Gastroesophageal sphincter (tissue), 4 donors: ENCODE measurements at regions not wholly inside any gene's neighbourhood (a gene's known extent, or its start where the extent isn't known, plus 50 kb on each side); places are given as distances from the start of the nearest gene placed in this dataset.
"Not testable (repeated sequence)": the region's sequence is repeated elsewhere in the genome, so short reads cannot be mapped to it uniquely, and the experiment has no call there.

Source experiments
- ATAC-seq: fragments of 150-250 bp; one replicate; pipeline ENCODE4 v1.9.1; 2016; ENCODE audit warnings: mild to moderate bottlenecking, moderate library complexity
- H3K27ac ChIP-seq, 4 donors: fragments of 200-600 bp; sonication (generic) in 3 of 4; 1 replicate in 3 of 4; 2 replicates in 1 of 4; pipeline ENCODE4 v1.5.1; 2016 to 2019
- H3K27me3 ChIP-seq: fragments of 200-600 bp; sonication (generic); one replicate; pipeline ENCODE4 v1.5.1; 2019
- H3K36me3 ChIP-seq, 2 donors: fragments of 200-600 bp; sonication (generic); one replicate each; pipeline ENCODE4 v1.5.1; 2019; ENCODE audit warnings: control low read depth in 1 of 2
- H3K4me1 ChIP-seq, 3 donors: fragments of 200-600 bp; sonication (generic); 1 replicate in 2 of 3; 2 replicates in 1 of 3; pipeline ENCODE4 v1.5.1; 2016 to 2019; ENCODE audit warnings: control low read depth in 2 of 3
- H3K4me3 ChIP-seq, 2 donors: fragments of 200-600 bp; sonication (generic); one replicate each; pipeline ENCODE4 v1.5.1; 2019; ENCODE audit warnings: mild to moderate bottlenecking in 1 of 2, moderate library complexity in 1 of 2
- H3K9me3 ChIP-seq, 3 donors: fragments of 200-600 bp; sonication (generic); one replicate each; pipeline ENCODE4 v1.5.1; 2017 to 2019; ENCODE audit warnings: control low read depth in 2 of 3
- EP300 ChIP-seq: sonication (generic); formaldehyde crosslinking; IDR thresholded peaks from one replicate; pipeline ENCODE4 v1.6.1; 2017; ENCODE audit warnings: antibody characterized with exemption, mild to moderate bottlenecking
- POLR2A ChIP-seq, 2 donors: fragments of 450-650 bp; IDR thresholded peaks; one replicate each; pipeline ENCODE4 v1.6.1; 2017; ENCODE audit warnings: antibody characterized with exemption in 2 of 2, mild to moderate bottlenecking in 2 of 2, moderate library complexity in 1 of 2
- POLR2AphosphoS5 ChIP-seq: sonication (generic); formaldehyde crosslinking; IDR thresholded peaks from one replicate; pipeline ENCODE4 v1.6.1; 2017; ENCODE audit warnings: antibody characterized with exemption
- WGBS, 2 donors: methylation state at CpG; one replicate each; pipeline ENCODE4 v1.1.5; 2018; ENCODE audit warnings: low coverage in 1 of 2; 5-methylcytosine and 5-hydroxymethylcytosine counted together
- TF ChIP-seq, protein P1 (sequence below), 4 experiments: fragments of 200-600 bp in 2 of 4; fragments of 450-650 bp in 2 of 4; sonication (generic) in 1 of 4; IDR thresholded peaks; one replicate each; pipeline ENCODE4 v1.5.1; 2017 to 2019; ENCODE audit warnings: antibody characterized with exemption in 4 of 4, mild to moderate bottlenecking in 2 of 4, moderate library complexity in 2 of 4

DNA sequence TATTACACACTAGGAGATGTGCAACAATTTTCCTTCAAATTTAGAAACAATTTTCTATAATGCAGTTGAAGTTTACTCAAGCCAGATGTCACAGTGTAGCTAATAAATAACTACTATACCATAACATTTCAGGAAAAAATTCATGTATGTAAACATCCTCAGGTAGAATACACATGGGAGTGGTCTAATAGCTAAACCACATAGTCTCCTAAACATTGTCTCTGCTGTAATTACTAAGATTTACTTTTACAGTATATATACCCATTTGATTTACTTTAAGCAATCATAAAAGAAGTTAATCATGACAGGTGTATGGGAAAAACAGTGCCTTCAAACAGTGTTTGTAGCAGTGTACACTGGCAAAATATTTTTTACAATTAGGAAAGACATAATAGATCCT lies 110.1 kb upstream of the GRM7 start:
- Histone ChIP-seq H3K27me3 (no peaks in the 10 kb centered on the region), H3K9me3 (peaks cover 0 to 7% (median 0%) of the 10 kb centered on the region in 3 donors), H3K4me1 (no peaks in the 10 kb centered on the region), H3K36me3 (no peaks in the 10 kb centered on the region), H3K4me3 (no peak overlapping the region), H3K27ac (no peak overlapping the region)
- no peak for ATAC-seq
- TF ChIP-seq POLR2AphosphoS5: no peak
- TF ChIP-seq, protein P1, sequence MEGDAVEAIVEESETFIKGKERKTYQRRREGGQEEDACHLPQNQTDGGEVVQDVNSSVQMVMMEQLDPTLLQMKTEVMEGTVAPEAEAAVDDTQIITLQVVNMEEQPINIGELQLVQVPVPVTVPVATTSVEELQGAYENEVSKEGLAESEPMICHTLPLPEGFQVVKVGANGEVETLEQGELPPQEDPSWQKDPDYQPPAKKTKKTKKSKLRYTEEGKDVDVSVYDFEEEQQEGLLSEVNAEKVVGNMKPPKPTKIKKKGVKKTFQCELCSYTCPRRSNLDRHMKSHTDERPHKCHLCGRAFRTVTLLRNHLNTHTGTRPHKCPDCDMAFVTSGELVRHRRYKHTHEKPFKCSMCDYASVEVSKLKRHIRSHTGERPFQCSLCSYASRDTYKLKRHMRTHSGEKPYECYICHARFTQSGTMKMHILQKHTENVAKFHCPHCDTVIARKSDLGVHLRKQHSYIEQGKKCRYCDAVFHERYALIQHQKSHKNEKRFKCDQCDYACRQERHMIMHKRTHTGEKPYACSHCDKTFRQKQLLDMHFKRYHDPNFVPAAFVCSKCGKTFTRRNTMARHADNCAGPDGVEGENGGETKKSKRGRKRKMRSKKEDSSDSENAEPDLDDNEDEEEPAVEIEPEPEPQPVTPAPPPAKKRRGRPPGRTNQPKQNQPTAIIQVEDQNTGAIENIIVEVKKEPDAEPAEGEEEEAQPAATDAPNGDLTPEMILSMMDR (IDR thresholded peaks at IDR 0.05): no peak
- no peak for TF ChIP-seq EP300
- no peak for TF ChIP-seq POLR2A (IDR thresholded peaks at IDR 0.05)

DNA sequence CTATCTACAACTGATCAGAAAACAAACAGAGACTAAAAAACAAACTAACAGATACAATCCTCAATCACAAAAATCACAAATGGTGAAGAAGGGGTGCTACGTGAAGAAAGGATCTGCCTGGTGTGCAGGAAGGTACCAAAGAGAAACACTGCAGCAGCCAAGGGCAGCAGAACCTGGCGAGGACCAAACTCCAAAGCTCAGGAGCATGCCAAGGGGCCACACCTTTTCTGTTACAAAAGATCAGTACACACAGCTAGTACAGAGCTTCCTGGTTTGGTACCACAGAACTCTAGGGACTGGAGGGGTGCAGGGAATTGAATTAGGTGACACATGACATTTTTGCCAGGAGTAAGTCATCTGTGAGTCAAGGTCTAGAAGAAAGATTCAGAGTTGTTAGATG lies 107.4 kb upstream of the GRM7 start:
- Histone ChIP-seq H3K27me3 (no peaks in the 10 kb centered on the region), H3K4me1 (no peaks in the 10 kb centered on the region), H3K4me3 (no peak overlapping the region), H3K27ac (no peak overlapping the region), H3K36me3 (no peaks in the 10 kb centered on the region), H3K9me3 (peaks cover 0 to 7% (median 0%) of the 10 kb centered on the region in 3 donors)
- 96% methylated on average over 2 of the region's 2 CpGs; no CpG with 5 or more reads in 1 of the 2 donors for whole genome bisulfite sequencing, 2 donors
- TF ChIP-seq, protein P1 (IDR thresholded peaks at IDR 0.05): no peak
- no peak for TF ChIP-seq EP300
- no peak for TF ChIP-seq POLR2AphosphoS5
- no peak for TF ChIP-seq POLR2A (IDR thresholded peaks at IDR 0.05)
- ATAC-seq: no peak

DNA sequence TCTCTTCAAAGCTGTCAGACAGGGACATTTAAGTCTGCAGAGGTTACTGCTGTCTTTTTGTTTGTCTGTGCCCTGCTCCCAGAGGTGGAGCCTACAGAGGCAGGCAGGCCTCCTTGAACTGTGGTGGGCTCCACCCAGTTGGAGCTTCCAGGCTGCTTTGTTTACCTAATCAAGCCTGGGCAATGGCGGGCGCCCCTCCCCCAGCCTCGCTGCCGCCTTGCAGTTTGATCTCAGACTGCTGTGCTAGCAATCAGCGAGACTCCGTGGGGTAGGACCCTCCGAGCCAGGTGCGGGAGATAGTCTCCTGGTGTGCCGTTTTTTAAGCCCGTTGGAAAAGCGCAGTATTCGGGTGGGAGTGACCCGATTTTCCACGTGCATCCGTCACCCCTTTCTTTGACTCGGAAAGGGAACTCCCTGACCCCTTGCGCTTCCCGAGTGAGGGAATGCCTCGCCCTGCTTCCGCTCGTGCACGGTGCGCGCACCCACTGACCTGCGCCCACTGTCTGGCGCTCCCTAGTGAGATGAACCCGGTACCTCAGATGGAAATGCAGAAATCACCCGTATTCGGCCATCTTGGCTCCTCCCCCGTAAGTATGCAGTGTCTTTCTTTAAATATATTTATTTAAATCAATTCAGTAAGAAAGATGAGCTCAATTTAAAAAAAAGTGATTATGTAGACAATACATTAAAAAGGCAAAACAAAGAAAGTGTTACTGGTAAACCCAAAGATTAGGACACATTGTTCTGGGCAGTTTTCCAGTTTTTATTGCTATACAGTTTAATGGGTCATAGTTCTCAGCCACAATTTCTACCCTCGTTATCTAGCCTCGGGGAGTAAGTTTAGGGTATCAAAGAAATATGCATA lies 91.2 kb upstream of the GRM7 start:
- 92 to 94% methylated on average over 15 to 19 of the region's 32 CpGs for WGBS, 2 donors
- H3K27me3 ChIP-seq, H3K4me1 ChIP-seq, H3K9me3 ChIP-seq, ATAC-seq, H3K36me3 ChIP-seq, H3K27ac ChIP-seq, H3K4me3 ChIP-seq: not testable (repeated sequence)

DNA sequence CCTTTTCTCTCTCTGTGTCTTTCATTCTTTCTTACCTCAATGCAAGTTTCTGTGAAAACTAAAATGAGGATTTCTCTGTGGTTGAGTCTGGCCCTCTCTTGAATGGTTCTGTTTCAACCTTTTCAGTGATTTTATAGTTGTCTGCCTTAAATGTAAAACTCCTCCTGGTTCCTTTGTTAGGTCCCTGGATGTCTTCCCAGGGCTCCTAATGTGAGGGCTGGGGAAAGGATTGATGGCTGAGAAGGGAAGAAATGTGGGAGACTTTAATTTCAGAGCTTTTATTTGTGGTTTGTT lies 90.6 kb upstream of the GRM7 start:
- Histone ChIP-seq H3K4me3 (no peak overlapping the region), H3K27me3 (no peaks in the 10 kb centered on the region), H3K36me3 (no peaks in the 10 kb centered on the region), H3K27ac (no peak overlapping the region), H3K4me1 (no peaks in the 10 kb centered on the region), H3K9me3 (no peaks in the 10 kb centered on the region)
- TF ChIP-seq POLR2AphosphoS5 (no peak), POLR2A (IDR thresholded peaks at IDR 0.05) (no peak), EP300 (no peak)
- TF ChIP-seq, protein P1 (IDR thresholded peaks at IDR 0.05): no peak
- ATAC-seq: no peak

DNA sequence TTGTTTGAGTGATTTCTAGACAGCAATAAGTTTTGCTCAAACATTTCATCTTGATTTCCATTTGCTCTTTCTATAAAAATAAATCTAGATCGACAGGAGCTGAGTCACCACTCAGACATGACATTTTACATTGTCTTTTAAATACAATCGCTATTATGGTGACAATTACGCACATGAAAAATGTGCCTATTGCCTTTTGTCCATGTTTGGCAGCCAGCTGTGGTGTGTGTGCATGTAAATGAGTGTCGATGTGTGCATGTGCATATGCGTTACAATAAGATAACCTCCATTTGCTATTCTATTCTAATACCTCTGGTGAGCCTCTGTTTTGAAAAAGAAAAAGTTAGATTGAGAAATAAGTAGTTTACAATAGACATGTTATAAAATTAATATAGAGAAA lies 89.7 kb upstream of the GRM7 start:
- TF ChIP-seq, protein P1 (IDR thresholded peaks at IDR 0.05): no peak
- TF ChIP-seq POLR2AphosphoS5: no peak
- no peak for TF ChIP-seq EP300
- no peak for TF ChIP-seq POLR2A (IDR thresholded peaks at IDR 0.05)
- ATAC-seq: no peak
- no peak overlapping the region for H3K4me3 ChIP-seq
- H3K4me1 ChIP-seq: no peaks in the 10 kb centered on the region
- H3K36me3 ChIP-seq: no peaks in the 10 kb centered on the region
- H3K27me3 ChIP-seq: no peaks in the 10 kb centered on the region
- WGBS, 2 donors: 50 to 67% methylated on average over 5 of the region's 5 CpGs
- no peaks in the 10 kb centered on the region for H3K9me3 ChIP-seq
- H3K27ac ChIP-seq: no peak overlapping the region
